ENCODE measurements at regions not wholly inside any gene's neighbourhood (a gene's known extent, or its start where the extent isn't known, plus 50 kb on each side); places are given as distances from the start of the nearest gene placed in this dataset.

GRCh38 chr1:172756024-172756423 is 97.1 kb downstream of the FASLG start:
- TF ChIP-seq, protein P1, sequence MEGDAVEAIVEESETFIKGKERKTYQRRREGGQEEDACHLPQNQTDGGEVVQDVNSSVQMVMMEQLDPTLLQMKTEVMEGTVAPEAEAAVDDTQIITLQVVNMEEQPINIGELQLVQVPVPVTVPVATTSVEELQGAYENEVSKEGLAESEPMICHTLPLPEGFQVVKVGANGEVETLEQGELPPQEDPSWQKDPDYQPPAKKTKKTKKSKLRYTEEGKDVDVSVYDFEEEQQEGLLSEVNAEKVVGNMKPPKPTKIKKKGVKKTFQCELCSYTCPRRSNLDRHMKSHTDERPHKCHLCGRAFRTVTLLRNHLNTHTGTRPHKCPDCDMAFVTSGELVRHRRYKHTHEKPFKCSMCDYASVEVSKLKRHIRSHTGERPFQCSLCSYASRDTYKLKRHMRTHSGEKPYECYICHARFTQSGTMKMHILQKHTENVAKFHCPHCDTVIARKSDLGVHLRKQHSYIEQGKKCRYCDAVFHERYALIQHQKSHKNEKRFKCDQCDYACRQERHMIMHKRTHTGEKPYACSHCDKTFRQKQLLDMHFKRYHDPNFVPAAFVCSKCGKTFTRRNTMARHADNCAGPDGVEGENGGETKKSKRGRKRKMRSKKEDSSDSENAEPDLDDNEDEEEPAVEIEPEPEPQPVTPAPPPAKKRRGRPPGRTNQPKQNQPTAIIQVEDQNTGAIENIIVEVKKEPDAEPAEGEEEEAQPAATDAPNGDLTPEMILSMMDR (IDR thresholded peaks at IDR 0.05; ENCODE audit: insufficient read depth, low read length, poor library complexity, severe bottlenecking) = no peak
- no peak for TF ChIP-seq EZH2phosphoT487 (conservative IDR thresholded peaks at IDR 0.05; ENCODE audit: low read length)

All from SU-DHL-6 (cell line).